ENCODE measurements at regions not wholly inside any gene's neighbourhood (a gene's known extent, or its start where the extent isn't known, plus 50 kb on each side); places are given as distances from the start of the nearest gene placed in this dataset.
"Not testable (repeated sequence)": the region's sequence is repeated elsewhere in the genome, so short reads cannot be mapped to it uniquely, and the experiment has no call there.

GRCh38 chr1:234770924-234771540, 161.1 kb upstream of the IRF2BP2 start:
- no peak for DNase-seq

DNA sequence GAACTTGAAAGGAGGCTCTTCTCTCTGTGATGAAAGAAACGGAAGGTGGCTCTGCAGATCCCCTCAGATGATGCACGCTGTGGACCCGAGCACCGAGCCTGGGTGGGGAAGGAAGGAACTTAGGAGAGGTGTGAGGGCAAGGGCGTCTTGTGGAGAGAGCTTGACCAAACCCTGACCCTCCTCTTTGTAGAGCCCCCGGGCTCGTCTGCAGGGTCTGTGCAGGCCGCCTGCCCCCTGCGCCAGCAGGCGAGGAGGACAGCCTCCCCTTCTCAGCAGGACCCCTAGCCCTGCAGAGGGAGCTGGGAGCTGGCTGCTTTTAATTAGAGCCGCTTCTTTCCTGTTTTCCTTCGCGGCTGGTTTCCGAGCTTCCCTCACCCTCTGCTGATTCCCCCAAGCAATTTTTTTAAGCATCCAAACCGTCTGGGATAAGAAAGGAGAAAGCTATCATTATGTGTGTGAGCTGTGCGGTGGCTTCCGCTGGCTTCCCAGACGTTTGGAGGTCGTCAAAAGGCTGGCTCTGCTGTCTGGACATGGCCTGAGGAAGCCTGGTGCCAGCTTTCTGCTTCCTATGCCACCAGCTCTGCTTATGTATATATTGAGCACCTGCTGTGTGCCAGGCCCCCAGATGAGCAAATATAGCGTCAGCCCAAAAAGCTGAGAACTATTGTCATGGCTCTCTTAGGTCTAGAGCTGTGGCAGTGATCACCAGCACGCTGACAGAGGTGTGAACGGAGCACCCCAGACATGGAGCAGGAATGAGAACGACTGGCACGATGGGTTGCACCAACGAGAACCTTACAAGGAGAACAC, 160.2 kb upstream of the IRF2BP2 start:
- DNase-seq = peak; percentile 94

DNA sequence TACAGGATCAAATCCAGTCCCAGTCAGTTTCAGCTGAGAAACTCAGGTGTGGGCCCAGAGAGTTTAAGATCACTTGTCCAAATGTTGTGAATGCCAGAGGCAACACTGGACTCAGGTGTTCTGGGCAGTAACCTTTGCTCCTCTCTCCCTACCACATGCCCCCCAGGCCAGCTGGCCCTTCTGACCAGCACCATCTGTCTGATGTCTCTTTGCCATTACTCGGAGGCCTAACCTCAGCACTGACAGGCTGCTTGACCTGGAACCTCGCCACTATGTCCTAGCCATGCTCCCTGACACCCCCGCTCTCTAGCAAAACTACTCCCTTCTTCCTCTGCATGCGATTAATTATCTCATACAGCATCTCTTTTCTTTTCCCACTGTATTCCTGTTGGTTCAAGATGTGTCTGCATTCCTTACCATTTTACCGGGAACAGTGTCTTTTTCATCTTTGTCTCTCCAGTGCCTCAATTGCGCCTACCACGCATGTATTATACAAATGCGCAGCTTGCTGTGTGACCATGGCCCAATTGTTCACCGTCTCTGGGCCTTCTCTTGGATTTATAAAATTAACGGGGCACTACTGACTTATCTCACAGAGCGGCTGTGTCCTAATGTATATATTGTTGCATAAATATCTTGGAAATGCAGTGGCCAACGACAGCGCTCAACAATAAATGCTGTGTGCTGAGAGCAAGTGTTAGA, 159.5 kb upstream of the IRF2BP2 start:
- no peak for DNase-seq

DNA sequence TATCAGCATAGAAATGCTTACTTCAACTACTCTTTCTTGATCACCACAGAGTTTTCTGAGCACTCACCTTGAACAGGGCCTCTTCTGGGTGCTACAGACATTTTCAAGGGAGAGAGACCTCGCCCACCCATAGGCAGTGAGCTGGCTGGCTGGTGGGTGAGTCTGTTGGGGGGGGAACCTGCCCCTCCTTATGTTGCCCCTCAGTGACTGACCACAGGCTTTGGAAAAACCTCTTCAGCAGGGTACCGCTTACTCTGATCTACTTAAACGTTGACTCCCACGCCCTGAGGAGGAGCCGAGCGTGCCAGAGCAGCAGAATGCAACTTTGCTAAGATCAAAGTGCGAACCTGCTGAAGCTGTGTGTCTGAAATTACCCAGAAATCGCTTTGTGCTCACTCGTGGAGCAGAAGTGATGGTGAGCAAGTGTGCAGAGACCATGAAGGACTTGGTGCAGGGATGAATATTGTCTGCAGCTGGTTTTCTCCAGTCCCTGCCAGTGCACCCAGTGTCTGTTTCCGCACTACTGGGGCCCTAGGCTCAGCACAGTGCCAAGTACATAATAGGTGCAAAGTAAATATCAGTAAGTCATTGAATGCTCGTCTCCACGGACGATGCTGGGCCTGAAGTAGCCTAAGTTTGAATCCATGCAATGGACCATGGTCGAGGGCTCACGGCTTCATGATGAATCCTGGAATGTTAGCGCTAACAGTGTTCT, 158.7 kb upstream of the IRF2BP2 start:
- no peak for DNase-seq

- no peak for DNase-seq
These were observed 158.2 kb upstream of the IRF2BP2 start for GRCh38 chr1:234768171-234768568.

DNA sequence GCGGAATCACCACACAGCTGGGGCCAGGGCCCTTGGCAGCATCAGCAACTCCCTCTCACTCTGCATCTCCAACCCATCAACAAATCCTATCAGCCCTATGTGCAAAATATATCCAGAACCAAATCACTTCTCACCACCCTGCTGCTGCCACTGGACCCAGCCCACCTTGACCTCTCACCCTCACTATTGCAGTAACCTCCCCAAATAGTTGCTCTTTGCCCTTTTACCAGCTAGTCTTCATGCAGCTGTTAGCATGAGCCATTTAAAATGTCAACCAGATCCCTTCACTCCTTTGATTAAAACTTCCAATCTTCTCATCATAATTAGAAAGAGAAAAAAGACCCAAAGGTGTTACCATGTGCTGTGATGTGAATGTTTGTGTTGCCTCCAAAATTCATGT, 155.7 kb upstream of the IRF2BP2 start:
- DNase-seq = no peak

DNA sequence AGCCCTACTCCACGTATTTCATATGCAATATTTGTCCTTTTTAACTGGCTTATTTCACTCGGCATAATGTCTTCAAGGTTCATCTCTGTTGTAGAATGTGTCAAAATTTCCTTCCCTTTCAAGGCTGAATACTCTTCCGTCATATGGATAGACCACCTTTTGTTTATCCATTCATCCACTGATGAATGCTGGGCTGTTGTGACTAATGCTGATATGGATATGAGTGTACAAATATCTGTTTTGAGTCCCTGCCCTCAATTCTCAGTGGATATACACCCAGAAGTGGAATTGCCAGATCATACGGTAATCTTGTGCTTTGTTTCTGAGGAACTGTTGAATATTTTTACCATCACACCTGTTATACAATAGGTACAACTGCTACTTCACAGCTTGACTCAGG, 155.2 kb upstream of the IRF2BP2 start:
- DNase-seq = no peak

DNA sequence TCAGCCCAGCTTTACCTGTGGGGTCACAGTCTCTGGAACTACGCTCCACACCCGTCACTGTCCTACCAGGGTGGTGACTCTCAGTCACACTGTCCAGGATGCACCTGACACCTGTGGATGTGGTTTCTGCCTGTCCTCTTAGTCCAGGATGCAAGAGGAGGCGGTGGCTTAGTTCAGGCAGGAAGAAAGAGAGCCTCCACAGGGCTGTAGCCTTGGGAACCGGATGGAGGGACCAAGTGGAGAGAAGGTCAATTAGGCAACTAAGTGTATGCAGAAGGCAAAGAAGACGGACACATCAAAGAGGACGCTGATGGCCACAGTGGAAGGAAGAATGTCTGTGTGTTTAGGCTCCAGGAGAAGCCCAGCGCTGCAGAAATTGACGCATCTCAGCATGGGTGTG, 153.9 kb upstream of the IRF2BP2 start:
- no peak for DNase-seq

- DNase-seq = no peak
These were observed 153.4 kb upstream of the IRF2BP2 start for GRCh38 chr1:234763367-234763766.

GRCh38 chr1:234762127-234762526, 152.1 kb upstream of the IRF2BP2 start:
- DNase-seq = not testable (repeated sequence)

DNA sequence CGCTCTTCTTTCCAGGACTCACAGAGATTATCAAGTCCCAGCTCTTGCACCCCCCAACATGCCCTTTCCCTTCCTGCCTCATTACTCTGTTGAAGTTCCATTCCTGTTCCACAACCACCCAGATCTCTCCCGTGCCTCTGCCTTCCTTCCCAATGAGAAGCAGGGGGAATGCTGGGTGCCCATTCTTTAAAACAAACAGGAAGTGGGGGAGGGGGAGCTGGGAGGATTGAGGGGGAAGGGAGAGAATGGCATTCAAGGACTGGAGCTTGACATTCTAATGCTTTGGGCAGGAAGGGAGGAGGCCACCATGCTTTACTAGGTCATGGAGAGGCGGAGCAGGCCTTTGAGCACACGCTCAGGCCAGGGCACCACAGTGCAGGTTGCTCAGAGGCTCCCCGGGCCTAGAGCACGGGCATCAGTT, 150.3 kb upstream of the IRF2BP2 start:
- peak; percentile 60 for DNase-seq

GRCh38 chr1:234759888-234760287, 149.9 kb upstream of the IRF2BP2 start:
- no peak for DNase-seq

GRCh38 chr1:234758851-234759250, 148.9 kb upstream of the IRF2BP2 start:
- no peak for DNase-seq

DNA sequence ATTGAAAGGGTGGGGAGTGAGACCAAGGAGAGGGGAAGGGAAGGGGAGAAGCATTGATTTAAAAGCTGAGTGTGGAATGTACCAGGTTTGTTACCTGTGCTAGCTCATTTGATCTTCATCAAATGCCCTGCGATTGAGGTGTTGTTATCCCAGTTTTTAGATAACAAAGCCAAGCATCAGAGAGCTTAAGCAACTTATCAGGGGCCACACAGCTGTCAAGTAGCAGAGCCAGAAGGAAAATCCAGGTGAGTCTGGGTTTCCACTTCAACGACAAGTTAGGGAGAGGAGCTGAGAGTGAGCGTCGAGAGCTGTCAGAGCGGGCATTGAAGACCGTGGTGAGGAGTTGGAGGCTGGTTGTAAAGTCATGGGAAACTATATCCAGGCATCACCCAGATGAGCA, 146.9 kb upstream of the IRF2BP2 start:
- DNase-seq = no peak

DNA sequence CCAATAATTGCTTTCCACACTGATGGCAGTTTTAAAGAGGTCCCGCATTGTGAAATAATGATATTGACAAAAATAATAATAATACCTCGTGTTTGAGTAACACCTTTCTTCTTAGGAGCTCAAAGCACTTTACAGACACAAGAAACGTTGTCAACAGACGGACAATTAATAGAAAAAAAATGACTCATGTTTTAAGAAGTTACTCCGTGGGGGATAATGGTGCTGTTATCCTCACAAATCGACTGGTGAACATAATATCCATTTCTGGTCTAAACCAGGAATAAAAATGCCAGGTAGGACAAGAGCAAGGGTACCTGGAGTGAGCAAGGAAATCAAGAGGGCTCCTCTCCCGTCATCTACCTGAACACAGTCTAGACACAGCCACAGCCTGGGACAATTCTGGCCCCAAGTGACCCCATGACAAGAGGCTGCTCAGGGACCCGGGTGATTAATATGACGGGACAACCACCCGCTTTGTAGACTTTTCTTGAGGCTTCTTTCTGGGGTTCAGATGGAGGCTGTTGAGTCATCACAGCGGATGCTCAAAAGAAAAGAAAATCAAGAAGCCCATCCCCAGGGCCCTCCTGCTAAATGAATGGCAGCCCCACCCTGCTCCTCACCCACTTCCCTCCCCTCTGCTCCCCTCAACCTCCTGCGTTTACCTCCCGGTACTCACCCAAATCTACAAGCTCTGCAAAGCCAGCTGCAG, 146.2 kb upstream of the IRF2BP2 start:
- no peak for DNase-seq

DNA sequence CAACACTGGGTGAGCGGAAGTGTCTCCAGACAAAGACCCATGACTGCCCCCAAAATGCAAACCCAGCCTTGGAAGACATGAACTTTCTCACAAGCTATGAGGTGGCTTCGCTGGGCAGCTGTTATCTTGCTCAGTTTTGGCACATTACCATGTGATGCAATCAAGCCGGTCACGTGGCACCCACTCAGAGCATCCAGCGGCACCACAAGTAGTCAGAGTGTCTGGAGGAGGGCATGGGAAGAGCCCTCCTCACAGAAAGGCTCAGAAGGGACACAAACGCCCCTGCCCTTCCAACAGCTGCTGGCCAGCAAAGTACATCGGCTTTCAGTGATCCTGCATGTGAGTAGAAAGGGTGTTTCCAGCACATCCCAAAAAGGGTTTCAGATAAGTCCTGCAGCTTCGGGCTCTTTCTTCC, 145.5 kb upstream of the IRF2BP2 start:
- DNase-seq = peak; percentile 33

DNA sequence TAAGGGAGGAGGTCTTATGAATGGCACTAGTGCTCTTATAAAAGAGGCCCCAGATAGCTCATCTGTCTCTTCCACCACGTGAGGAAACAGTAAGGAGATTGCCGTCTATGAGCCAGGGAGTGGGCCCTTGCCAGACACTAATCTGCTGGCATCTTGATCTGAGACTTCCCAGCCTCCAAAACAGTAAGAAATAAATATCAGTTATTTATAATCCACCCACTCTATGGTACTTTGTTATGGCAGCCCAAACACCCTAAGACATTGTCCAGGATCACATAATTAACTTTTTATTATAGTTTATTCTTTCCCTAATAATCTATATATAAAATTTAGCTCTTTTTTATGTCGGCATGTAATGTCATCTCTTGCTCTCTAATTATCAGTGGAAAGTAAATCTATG, 144.0 kb upstream of the IRF2BP2 start:
- no peak for DNase-seq

GRCh38 chr1:234752927-234753326, 142.9 kb upstream of the IRF2BP2 start:
- no peak for DNase-seq

DNA sequence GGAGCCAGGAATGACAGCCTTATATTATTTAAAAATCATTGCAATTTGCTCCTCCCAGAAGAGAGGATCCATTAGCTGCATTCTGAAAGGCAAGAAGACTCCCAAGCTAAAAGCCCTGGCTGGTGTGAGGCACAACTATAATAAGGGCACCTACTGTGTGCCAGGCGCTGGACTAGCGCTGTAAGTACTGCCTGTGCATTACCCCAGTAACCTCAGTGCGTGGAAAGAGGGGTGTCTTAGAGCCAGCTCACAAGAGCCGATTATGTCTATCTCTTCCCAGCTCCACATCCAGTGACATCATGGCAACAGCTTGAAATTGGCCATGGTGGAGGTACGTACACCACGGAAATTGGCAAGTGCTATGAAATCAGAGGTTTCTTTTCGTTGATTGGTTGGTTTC, 141.7 kb upstream of the IRF2BP2 start:
- no peak for DNase-seq

- peak; percentile 83 for DNase-seq
These were observed 141.1 kb upstream of the IRF2BP2 start for GRCh38 chr1:234750922-234751627.

GRCh38 chr1:234748713-234749112, 138.7 kb upstream of the IRF2BP2 start:
- DNase-seq = no peak

- no peak for DNase-seq
These were observed 138.1 kb upstream of the IRF2BP2 start for GRCh38 chr1:234748066-234748465.

All from NCI-H69 (cell line).